Stimulated activated effector memory CD8-positive, alpha-beta T cell treated with anti-CD3 and anti-CD28 coated beads, Interleukin-12 subunit alpha, Interleukin-12 subunit beta, amount 100 ng/mL, for 72 hours (primary cell): ENCODE measurements at regions not wholly inside any gene's neighbourhood (a gene's known extent, or its start where the extent isn't known, plus 50 kb on each side); places are given as distances from the start of the nearest gene placed in this dataset.
"Not testable (repeated sequence)": the region's sequence is repeated elsewhere in the genome, so short reads cannot be mapped to it uniquely, and the experiment has no call there.

Experiments
- ATAC-seq: fragments of 150-1000 bp; cut with Tn5 transposase; 2 replicates; pipeline ENCODE4 v1.10.0; 2021
- DNase-seq, 2 donors: peaks; one replicate each; pipeline ENCODE4 v3.0.0; 2021 to 2022; ENCODE audit warnings: low spot score in 2 of 2
- H3K27ac Mint-ChIP-seq: one replicate; pipeline ENCODE4 v1.8.0; 2022; ENCODE audit warnings: mild to moderate bottlenecking, mixed read lengths
- H3K36me3 Mint-ChIP-seq: one replicate; pipeline ENCODE4 v1.8.0; 2022; ENCODE audit warnings: mild to moderate bottlenecking, mixed read lengths
- H3K4me1 Mint-ChIP-seq: one replicate; pipeline ENCODE4 v1.8.0; 2022; ENCODE audit warnings: mixed read lengths
- H3K4me3 Mint-ChIP-seq: one replicate; pipeline ENCODE4 v1.8.0; 2022; ENCODE audit warnings: mild to moderate bottlenecking, mixed read lengths
- H3K9me3 Mint-ChIP-seq: one replicate; pipeline ENCODE4 v1.8.0; 2022; ENCODE audit warnings: mixed read lengths

DNA sequence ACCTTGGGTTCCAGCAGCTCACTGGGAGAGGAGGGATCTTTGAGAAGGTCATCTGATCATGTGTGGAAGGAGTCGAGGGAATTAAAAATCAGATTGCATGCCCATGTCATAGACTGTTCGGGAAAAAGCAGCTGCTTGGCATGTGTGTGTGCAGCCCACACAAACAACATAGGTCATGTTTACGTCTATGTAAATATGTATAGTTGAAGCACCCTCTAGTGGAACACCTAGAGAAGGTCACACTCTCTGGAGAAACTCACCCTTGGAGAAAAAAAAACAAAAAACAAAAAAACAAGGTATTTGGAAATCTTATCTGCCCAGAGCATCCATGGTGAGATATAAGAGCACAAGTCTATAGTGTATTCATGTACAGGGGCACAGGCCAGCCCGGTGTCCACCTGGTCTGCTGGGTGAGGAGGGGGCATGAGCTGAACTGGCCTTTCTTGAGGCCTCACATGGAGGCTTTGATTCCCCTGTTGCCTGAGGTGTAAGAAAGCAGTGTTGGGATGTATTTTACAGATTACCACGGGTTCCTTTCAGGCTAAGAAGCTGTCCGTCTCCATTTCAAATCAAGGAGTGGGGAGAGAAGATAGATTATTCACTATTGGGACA lies 98.0 kb downstream of the NPY start:
- H3K4me1 Mint-ChIP-seq, result no peaks in the 10 kb centered on the region
- no peaks in the 10 kb centered on the region for H3K36me3 Mint-ChIP-seq
- H3K27ac Mint-ChIP-seq, result no peak overlapping the region
- ATAC-seq (peak; percentile 45), DNase-seq (no peak)
- no peaks in the 10 kb centered on the region for H3K9me3 Mint-ChIP-seq
- H3K4me3 Mint-ChIP-seq, result no peak overlapping the region

DNA sequence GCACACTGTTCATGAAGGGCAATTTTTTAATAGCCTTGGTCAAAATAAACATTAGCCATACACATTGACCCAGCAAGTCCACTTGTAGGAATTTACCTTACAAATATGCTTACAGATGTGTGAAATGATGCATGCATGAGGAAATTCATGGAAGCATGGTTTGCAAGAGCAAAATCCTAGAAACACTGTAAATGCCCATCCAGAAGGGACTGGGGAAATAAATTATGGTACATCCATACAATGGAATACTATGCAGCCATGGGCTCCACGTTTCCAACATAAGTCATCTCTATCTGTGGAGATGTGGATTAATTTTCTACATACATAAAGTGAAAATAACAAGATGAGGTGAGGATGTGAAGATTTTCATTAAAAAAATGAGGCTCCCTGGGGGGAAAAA lies 99.1 kb downstream of the NPY start:
- DNase-seq (no peak), ATAC-seq (no peak)
- Mint-ChIP-seq H3K4me3 (no peak overlapping the region), H3K4me1 (no peaks in the 10 kb centered on the region), H3K27ac (no peak overlapping the region), H3K9me3 (no peaks in the 10 kb centered on the region), H3K36me3 (no peaks in the 10 kb centered on the region)

DNA sequence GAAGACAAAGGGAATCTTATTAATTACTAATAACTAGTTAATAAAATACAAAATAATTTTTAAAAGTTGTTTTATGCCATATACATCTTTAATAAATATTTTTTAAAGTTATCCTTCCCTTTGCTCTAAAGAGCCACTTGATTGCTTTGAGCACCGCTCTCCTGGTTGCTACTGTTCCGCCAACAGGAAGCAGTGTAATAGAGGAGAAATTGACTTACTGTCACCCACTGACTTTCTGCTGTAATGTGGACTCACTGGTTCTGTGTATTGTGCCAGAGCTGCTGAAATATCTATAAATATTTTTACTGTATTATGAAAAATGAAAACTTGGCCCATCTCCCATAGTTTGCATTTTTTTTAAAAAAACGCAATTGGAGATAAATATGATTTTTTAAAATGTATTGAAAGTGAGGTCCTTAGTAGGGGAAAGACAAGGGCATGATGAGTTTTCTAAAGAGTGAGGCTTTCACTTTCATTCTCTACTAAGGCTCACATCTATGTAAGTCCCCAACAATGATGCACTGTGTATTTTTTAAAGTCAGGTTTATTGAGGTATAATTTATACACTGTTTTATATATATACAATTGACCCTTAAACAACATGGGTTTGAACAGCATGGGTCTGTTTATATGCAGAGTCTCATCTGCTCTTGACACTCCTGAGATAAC lies 100.5 kb downstream of the NPY start:
- Mint-ChIP-seq H3K4me3 (no peak overlapping the region), H3K9me3 (no peaks in the 10 kb centered on the region), H3K4me1 (no peaks in the 10 kb centered on the region), H3K36me3 (no peaks in the 10 kb centered on the region), H3K27ac (no peak overlapping the region)
- DNase-seq (no peak), ATAC-seq (no peak)

DNA sequence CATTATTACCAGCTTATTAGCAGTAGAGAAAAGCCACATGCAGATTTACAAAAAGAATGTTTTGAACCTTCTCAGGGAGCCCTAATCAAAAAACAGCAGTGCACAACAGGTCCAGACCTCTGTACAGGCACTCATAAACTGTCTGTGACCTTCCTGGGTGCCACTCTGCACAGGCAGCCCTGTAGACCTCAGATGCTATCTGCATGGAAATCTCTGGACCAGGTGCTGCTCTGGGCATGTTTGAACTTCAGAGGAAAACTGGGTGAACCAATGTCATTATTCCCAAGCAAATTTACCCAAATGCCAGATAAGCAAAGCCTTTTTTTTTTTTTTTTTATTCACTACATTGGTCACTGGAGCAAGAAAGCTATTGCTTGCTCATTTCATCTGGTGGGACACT lies 104.2 kb downstream of the NPY start:
- Mint-ChIP-seq H3K9me3 (no peaks in the 10 kb centered on the region), H3K4me3 (no peak overlapping the region), H3K27ac (no peak overlapping the region), H3K36me3 (no peaks in the 10 kb centered on the region), H3K4me1 (no peaks in the 10 kb centered on the region)
- no peak for ATAC-seq
- no peak for DNase-seq

DNA sequence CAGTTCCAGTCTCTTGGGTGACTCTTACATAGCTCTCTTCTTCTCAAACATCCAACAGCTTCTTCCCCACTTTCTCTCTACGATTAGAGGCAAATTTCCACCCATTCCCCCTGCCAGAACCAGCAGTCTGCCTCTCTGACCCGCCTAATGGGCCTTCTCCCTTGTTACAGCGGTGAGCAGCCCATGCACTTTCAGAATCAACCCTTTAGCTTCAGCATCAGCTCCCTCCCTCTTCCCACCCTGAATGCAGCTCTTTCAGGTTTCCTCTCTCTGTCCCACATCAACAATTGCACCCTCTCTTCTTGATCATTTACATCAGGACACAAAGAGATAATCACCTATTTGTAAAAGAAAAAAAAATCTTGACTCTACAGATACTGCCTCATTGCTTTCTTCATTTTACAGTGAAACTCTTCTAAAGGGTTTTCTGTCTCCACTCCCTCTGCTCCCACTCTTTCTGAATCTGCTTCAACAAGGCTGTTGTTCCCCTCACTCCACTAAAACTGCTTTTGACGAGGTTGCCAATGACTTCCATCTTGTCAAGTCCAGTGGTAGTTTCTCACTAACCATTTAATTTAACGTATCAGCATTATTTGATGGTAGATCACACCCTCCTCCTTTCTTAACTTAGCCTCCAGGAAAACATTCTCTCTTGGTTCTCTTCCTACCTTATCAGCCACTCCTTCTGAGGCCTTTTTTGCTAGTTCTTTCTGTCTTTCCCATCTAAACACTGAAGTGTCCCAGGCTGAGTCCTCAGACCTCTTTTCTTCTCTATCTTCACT lies 106.6 kb downstream of the NPY start:
- no peak for DNase-seq
- Mint-ChIP-seq H3K4me1 (no peaks in the 10 kb centered on the region), H3K36me3 (no peaks in the 10 kb centered on the region), H3K4me3 (no peak overlapping the region), H3K27ac (no peak overlapping the region), H3K9me3 (no peaks in the 10 kb centered on the region)
- no peak for ATAC-seq

DNA sequence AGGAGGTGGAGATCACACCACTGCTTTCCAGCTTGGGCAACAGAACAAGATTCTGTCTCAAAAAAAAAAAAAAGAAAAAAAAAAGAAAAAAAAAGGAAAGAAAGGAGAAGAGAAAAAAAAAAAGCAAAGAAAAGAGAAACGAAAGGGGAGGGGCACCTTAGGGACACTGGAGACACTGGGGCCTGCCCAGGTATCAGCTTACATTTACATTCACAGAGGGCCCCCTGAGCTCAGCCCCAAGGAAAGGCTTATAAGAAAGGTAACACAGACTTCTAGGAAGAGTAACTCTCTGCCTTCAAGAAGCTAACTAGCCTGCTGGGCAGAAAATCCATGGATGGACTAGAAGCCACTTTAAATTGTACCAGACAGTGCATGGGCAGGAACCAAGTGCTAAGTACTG lies 108.8 kb downstream of the NPY start:
- H3K4me1 Mint-ChIP-seq, result no peaks in the 10 kb centered on the region
- H3K4me3 Mint-ChIP-seq, result no peak overlapping the region
- no peak for ATAC-seq
- H3K36me3 Mint-ChIP-seq, result no peaks in the 10 kb centered on the region
- no peaks in the 10 kb centered on the region for H3K9me3 Mint-ChIP-seq
- no peak for DNase-seq
- no peak overlapping the region for H3K27ac Mint-ChIP-seq

DNA sequence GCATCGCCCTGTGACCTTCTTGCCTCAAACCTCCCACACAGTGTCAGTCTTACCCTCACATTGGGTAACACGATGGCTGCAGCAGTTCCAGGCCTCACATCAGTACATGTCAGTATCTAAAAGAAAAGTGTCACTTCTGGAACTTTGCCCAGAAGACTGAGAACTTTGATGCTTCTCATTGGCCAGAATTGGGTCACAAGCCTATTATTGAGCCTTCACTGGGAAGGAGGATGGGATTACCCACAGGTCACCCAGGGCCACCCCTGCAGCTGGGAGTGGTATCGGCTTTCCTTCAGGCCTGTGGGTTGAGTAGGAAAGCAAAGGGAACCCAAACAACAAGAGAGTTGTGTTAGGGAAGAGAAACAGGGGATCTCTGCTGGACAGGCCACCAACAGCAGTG lies 111.5 kb downstream of the NPY start:
- H3K27ac Mint-ChIP-seq, result no peak overlapping the region
- no peak overlapping the region for H3K4me3 Mint-ChIP-seq
- H3K36me3 Mint-ChIP-seq, result no peaks in the 10 kb centered on the region
- no peaks in the 10 kb centered on the region for H3K9me3 Mint-ChIP-seq
- ATAC-seq (no peak), DNase-seq (no peak)
- H3K4me1 Mint-ChIP-seq, result no peaks in the 10 kb centered on the region

DNA sequence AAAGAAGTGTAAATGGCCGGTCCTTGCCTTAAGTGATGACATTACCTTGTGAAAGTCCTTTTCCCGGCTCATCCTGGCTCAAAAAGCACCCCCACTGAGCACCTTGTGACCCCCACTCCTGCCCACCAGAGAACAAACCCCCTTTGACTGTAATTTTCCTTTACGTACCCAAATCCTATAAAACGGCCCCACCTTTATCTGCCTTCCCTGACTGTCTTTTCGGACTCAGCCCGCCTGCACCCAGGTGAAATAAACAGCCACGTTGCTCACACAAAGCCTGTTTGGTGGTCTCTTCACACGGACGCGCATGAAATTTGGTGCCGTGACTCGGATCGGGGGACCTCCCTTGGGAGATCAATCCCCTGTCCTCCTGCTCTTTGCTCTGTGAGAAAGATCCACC lies 112.4 kb downstream of the NPY start:
- not testable (repeated sequence) for H3K4me3 Mint-ChIP-seq, H3K4me1 Mint-ChIP-seq, H3K9me3 Mint-ChIP-seq, ATAC-seq, H3K36me3 Mint-ChIP-seq, H3K27ac Mint-ChIP-seq, DNase-seq

DNA sequence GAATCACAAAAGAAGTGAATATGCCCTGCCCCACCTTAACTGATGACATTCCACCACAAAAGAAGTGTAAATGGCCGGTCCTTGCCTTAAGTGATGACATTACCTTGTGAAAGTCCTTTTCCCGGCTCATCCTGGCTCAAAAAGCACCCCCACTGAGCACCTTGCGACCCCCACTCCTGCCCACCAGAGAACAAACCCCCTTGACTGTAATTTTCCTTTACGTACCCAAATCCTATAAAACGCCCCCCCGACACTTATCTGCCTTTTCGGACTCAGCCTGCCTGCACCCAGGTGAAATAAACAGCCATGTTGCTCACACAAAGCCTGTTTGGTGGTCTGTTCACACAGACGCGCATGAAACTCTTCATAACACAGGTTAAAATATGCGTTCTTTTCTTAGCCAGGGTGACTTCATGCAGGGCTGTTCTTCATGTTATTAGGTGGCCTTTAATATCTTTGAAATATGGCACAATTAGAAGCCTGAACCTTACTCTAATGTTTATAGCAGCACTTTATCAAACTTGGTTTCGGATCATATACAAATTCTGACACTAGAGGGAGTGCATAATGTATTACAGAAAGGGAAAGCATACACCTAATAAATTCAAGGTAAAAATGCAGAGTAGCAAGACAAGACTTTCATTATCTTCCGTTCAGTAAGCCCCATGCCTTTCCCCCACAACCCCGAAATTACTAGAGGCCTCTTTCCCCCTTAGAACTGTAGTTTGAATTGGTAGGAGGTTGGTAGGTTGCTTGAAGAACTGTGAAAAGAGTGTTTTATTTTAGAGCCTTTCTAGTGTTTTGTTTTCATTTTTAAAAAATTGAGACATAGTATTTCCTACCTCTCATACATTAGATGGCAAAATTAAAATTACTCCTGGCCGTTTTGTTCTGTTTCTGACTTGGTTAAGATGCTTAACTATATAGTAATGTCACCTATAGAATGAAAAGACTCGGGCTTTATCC lies 117.9 kb downstream of the NPY start:
- Mint-ChIP-seq H3K4me3 (no peak overlapping the region), H3K27ac (no peak overlapping the region), H3K36me3 (no peaks in the 10 kb centered on the region), H3K9me3 (no peaks in the 10 kb centered on the region), H3K4me1 (peaks cover 11% of the 10 kb centered on the region)
- no peak for DNase-seq
- no peak for ATAC-seq

DNA sequence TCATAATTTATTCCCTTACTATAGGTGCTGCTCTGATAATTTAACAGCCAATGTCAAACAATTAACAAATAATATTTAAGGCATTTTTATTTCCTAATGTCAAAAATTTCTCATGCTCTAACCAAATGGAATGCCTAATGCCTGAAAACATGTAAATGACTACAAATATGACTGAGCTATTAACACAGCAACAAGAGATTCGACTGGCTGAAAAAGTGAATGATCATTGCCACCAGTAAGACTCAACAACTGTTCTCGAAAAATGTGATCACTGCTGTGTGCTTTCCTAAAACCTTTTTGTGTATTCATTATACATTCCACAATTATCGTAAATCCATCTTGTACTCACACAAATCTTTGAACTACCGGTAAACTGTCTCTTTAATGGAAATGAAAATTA lies 118.7 kb downstream of the NPY start:
- H3K9me3 Mint-ChIP-seq, result no peaks in the 10 kb centered on the region
- no peaks in the 10 kb centered on the region for H3K36me3 Mint-ChIP-seq
- no peak for DNase-seq
- H3K4me3 Mint-ChIP-seq, result no peak overlapping the region
- H3K27ac Mint-ChIP-seq, result no peak overlapping the region
- ATAC-seq, result no peak
- peaks cover 11% of the 10 kb centered on the region for H3K4me1 Mint-ChIP-seq

DNA sequence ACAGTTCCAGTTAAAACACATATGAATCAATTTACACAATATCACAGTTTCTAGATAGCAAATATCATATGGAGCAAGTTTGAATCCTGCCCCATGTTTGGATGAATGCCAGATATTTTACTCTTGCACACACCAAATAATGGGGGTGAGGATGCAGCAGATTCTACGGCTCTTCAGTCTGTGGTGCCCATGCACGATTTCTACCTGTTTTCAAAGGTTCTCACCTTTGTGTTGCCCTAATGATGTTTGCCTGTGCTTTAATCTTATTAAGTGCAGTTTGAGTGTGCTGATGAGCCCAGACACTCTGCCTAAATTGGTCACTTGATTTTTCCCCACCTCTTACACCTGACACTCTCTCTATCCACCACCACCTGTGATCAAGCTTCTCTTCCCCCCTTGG lies 119.6 kb downstream of the NPY start:
- Mint-ChIP-seq H3K4me1 (peaks cover 11% of the 10 kb centered on the region), H3K27ac (no peak overlapping the region), H3K36me3 (no peaks in the 10 kb centered on the region), H3K4me3 (no peak overlapping the region), H3K9me3 (no peaks in the 10 kb centered on the region)
- DNase-seq, result no peak
- no peak for ATAC-seq

DNA sequence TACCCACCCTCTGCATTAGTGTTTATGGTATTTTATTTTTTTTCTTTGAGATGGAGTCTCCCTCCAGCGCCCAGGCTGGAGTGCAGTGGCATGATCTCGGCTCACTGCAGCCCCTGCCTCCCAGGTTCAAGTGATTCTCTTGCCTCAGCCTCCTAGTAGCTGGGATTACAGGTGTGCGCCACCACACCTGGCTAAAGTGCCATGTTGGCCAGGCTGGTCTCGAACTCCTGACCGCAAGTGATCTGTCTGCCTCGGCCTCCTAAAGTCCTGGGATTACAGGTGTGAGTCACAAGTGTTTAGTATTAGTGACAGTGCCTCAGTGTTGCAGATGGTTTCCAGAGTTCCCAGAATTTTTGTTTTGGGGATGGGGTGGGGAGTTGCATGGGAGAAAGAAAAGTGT lies 120.3 kb downstream of the NPY start:
- Mint-ChIP-seq H3K27ac (no peak overlapping the region), H3K36me3 (no peaks in the 10 kb centered on the region), H3K9me3 (no peaks in the 10 kb centered on the region), H3K4me1 (peaks cover 11% of the 10 kb centered on the region), H3K4me3 (no peak overlapping the region)
- DNase-seq, result no peak
- ATAC-seq, result no peak

DNA sequence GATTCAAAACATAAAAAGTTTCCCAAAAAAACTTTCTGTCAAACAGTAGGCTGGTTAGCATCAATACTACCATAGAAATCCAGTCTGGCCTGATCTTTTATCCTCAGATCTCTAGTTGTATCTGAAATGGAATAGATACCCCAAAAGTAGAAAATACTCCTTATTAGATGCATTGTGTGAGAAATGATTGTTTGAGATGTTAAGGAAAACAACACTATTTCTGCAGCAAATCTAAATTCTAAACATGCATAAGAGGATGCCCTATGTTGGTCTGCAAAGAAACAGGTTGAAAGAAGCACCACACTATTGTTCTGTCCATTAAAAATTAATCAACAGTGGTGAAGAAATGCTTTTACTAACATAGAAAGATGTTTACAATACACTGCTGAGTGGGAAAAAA lies 121.0 kb downstream of the NPY start:
- no peak for ATAC-seq
- Mint-ChIP-seq H3K4me3 (no peak overlapping the region), H3K36me3 (no peaks in the 10 kb centered on the region), H3K9me3 (no peaks in the 10 kb centered on the region), H3K27ac (no peak overlapping the region), H3K4me1 (peaks cover 11% of the 10 kb centered on the region)
- no peak for DNase-seq

DNA sequence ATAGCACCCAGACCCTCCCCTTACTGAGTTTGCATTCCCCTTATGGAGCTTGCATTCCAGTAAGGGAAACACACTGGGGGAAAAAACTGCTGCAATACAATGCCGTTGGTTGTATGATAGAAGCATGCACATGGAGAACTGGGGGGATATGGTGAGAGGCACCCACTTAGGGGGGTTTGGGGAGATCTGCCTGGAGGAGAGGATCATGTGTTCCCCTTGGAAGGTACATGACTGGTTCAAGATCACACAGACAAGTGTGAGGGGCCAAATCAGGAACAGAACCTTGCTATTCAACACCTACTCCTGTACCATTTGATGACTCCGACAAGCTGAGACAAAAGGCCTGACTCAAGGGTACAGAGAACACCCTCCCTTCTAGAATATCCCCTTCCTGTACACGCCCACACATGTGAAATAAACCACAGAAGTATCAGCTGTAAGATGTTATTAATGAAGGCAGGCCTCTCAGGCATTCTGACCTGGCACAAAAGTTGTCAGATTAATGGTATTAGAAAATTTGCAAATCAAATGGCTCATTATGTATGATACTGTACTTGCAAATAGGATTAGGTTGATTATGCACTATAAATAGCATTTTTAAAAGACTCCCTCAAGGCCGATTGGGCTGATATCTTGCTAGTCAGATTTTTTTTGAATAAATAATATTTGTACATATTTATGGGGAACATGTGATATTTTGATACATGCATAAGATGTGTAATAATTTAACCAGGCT lies 122.2 kb downstream of the NPY start:
- peaks cover 11% of the 10 kb centered on the region for H3K4me1 Mint-ChIP-seq
- H3K36me3 Mint-ChIP-seq, result no peaks in the 10 kb centered on the region
- ATAC-seq (peak; percentile 79), DNase-seq (no peak)
- no peak overlapping the region for H3K4me3 Mint-ChIP-seq
- no peaks in the 10 kb centered on the region for H3K9me3 Mint-ChIP-seq
- H3K27ac Mint-ChIP-seq, result no peak overlapping the region
